K562 (cell line): ENCODE measurements at regions not wholly inside any gene's neighbourhood (a gene's known extent, or its start where the extent isn't known, plus 50 kb on each side); places are given as distances from the start of the nearest gene placed in this dataset.

ENCODE experiments used
- ATAC-seq: fragments of 200-7000 bp; cut with Tn5 transposase; 3 replicates; pipeline ENCODE4 v1.9.1; 2020; ENCODE audit warnings: moderate library complexity
- BruUV-seq: library from RNA; stranded (reverse); fragments of 400-500 nt; replicated peaks from 2 replicates; lab custom pipeline; 2021; lab: Mats Ljungman, UMichigan
- CTCF ChIA-PET: fragments of 300-600 bp; formaldehyde crosslinking; extraction: SDS; loops from one replicate; lab custom pipeline; 2021; ENCODE audit warnings: low intra/inter-chr PET ratio; lab: Yijun Ruan, JAX
- POLR2A ChIA-PET: fragments of 300-600, 350-650 bp; sonication (Branson Sonifier 250); formaldehyde crosslinking; extraction: SDS; loops from one replicate; lab custom pipeline; 2021; ENCODE audit warnings: antibody characterized with exemption, inconsistent platforms; lab: Yijun Ruan, JAX
- DNase-seq, 4 experiments: peaks; one replicate each; pipeline versions ENCODE4 v3.0.0 to v3.0.0-alpha.2; 2011 to 2018; ENCODE audit warnings: low spot score in 3 of 4, mixed read lengths in 3 of 4; ENCODE audit errors: extremely low read depth in 1 of 4
- FAIRE-seq: peaks from 2 replicates; lab custom pipeline; 2011; peaks lifted over from hg19 to GRCh38; lab: Jason Lieb, UNC
- H2AFZ ChIP-seq: 2 replicates; pipeline ENCODE4 v1.6.0; 2011; ENCODE audit warnings: low read depth, low read length, control low read depth, inconsistent platforms
- H3K27ac ChIP-seq: fragments of 200-600 bp; 3 replicates; pipeline ENCODE4 v1.8.0; 2011; ENCODE audit warnings: low read depth, mild to moderate bottlenecking, control low read depth, inconsistent platforms, low read length, moderate library complexity, mixed read lengths; ENCODE audit errors: extremely low read depth
- H3K27me3 ChIP-seq, 2 experiments: fragments of 300-600 bp in 1 of 2; 2 replicates in 1 of 2; 3 replicates in 1 of 2; pipeline versions ENCODE4 v1.6.0 to v1.8.0; 2011; ENCODE audit warnings: inconsistent platforms in 2 of 2, low read length in 2 of 2, mild to moderate bottlenecking in 1 of 2, mixed read lengths in 1 of 2, moderate library complexity in 1 of 2; ENCODE audit not compliant: control insufficient read depth in 2 of 2, insufficient read depth in 2 of 2
- H3K36me3 ChIP-seq: fragments of 300-600 bp; 3 replicates; pipeline ENCODE4 v1.8.0; 2011; ENCODE audit warnings: mild to moderate bottlenecking, low read length, inconsistent platforms; ENCODE audit not compliant: control insufficient read depth, insufficient read depth
- H3K4me1 ChIP-seq, 2 experiments: fragments of 200-600 bp in 1 of 2; replicated peaks in 1 of 2; 2 replicates in 1 of 2; 3 replicates in 1 of 2; pipeline versions ENCODE4 v1.5.1 to v1.8.0; 2011; ENCODE audit warnings: inconsistent platforms in 2 of 2, low read length in 2 of 2, mild to moderate bottlenecking in 1 of 2, mixed read lengths in 1 of 2, moderate library complexity in 1 of 2; ENCODE audit not compliant: control insufficient read depth in 2 of 2, insufficient read depth in 2 of 2
- H3K4me2 ChIP-seq: 2 replicates; pipeline ENCODE4 v1.6.1; 2011; ENCODE audit warnings: low read length, control low read depth, inconsistent platforms, mixed read lengths; ENCODE audit not compliant: insufficient read depth
- H3K4me3 ChIP-seq: fragments of 200-600 bp; sonication (generic), shearing (Covaris generic); 2 replicates; pipeline ENCODE4 v1.5.1; 2016; ENCODE audit warnings: control low read depth, inconsistent platforms
- H3K79me2 ChIP-seq: fragments of 200-600 bp; 3 replicates; pipeline ENCODE4 v1.8.0; 2011; ENCODE audit warnings: low read length, inconsistent platforms; ENCODE audit not compliant: control insufficient read depth, insufficient read depth
- H3K9ac ChIP-seq, 2 experiments: 2 replicates each; pipeline versions ENCODE4 v1.6.0 to v1.6.1; 2011; ENCODE audit warnings: low read depth in 2 of 2, low read length in 2 of 2, control low read depth in 1 of 2, inconsistent platforms in 1 of 2, mild to moderate bottlenecking in 1 of 2, mixed read lengths in 1 of 2; ENCODE audit not compliant: insufficient read depth in 1 of 2
- H3K9me1 ChIP-seq: one replicate; pipeline ENCODE4 v1.6.0; 2011; ENCODE audit warnings: inconsistent platforms, mild to moderate bottlenecking, low read length, moderate library complexity; ENCODE audit not compliant: control insufficient read depth, insufficient read depth
- H3K9me3 ChIP-seq: replicated peaks from 2 replicates; pipeline ENCODE4 v1.5.1; 2011; ENCODE audit warnings: low read depth, low read length, inconsistent platforms; ENCODE audit not compliant: control insufficient read depth, insufficient read depth
- H4K20me1 ChIP-seq: replicated peaks from 2 replicates; pipeline ENCODE4 v1.6.1; 2011; ENCODE audit warnings: low read length, inconsistent platforms, mixed read lengths; ENCODE audit not compliant: control insufficient read depth, insufficient read depth
- EP300 ChIP-seq: IDR thresholded peaks from 2 replicates; pipeline ENCODE4 v1.6.1; 2012; ENCODE audit warnings: low read length, improper control_type of control experiment
- FOXJ2 ChIP-seq: fragments of 200-800 bp; sonication (Bioruptor generic); IDR thresholded peaks from 2 replicates; pipeline ENCODE4 v1.6.1; 2016; ENCODE audit warnings: missing genetic modification characterization, missing compliant biosample characterization
- HDGF ChIP-seq: fragments of 450-650 bp; IDR thresholded peaks from 2 replicates; pipeline ENCODE4 v1.6.1; 2016
- NELFE ChIP-seq: IDR thresholded peaks from 2 replicates; pipeline ENCODE4 v1.6.1; 2011; ENCODE audit warnings: mild to moderate bottlenecking; ENCODE audit not compliant: insufficient read depth, insufficient read length
- NFIC ChIP-seq: fragments of 450-650 bp; IDR thresholded peaks from 2 replicates; pipeline ENCODE4 v1.6.1; 2017; ENCODE audit warnings: mild to moderate bottlenecking, inconsistent platforms
- NFYB ChIP-seq: IDR thresholded peaks from 2 replicates; pipeline ENCODE4 v1.6.1; 2011; ENCODE audit warnings: mild to moderate bottlenecking, moderate library complexity; ENCODE audit not compliant: insufficient read length; ENCODE audit errors: extremely low read depth
- PCBP2 ChIP-seq: fragments of 200-400 bp; formaldehyde crosslinking; IDR thresholded peaks from 2 replicates; pipeline ENCODE4 v1.6.1; 2018; ENCODE audit warnings: low read length, low read depth, mild to moderate bottlenecking, moderate library complexity; ENCODE audit not compliant: poor library complexity, severe bottlenecking
- SNIP1 ChIP-seq: fragments of 450-650 bp; IDR thresholded peaks from 2 replicates; pipeline ENCODE4 v1.7.1; 2017; ENCODE audit warnings: low read depth, mild to moderate bottlenecking
- SOX6 ChIP-seq: fragments of 450-650 bp; IDR thresholded peaks from 2 replicates; pipeline ENCODE4 v1.6.1; 2014; ENCODE audit warnings: mild to moderate bottlenecking
- TARDBP ChIP-seq: fragments of 450-650 bp; IDR thresholded peaks from 2 replicates; pipeline ENCODE4 v1.6.1; 2016
- ZBTB5 ChIP-seq: fragments of 450-650 bp; IDR thresholded peaks from 2 replicates; pipeline ENCODE4 v1.6.1; 2017; ENCODE audit warnings: antibody characterized with exemption
- ZC3H8 ChIP-seq: fragments of 450-650 bp; IDR thresholded peaks from 2 replicates; pipeline ENCODE4 v1.6.1; 2017
- ZFP36 ChIP-seq: fragments of 150-350 bp; IDR thresholded peaks from 2 replicates; pipeline ENCODE4 v1.6.1; 2018; ENCODE audit warnings: low read length, low read depth; ENCODE audit not compliant: partially characterized antibody
- ZNF140 ChIP-seq: fragments of 250-450 bp; sonication (Bioruptor Pico); IDR thresholded peaks from 2 replicates; pipeline ENCODE4 v1.8.0; 2021; ENCODE audit warnings: moderate library complexity, mild to moderate bottlenecking, inconsistent platforms
- ZNF282 ChIP-seq: sonication (generic); formaldehyde crosslinking; IDR thresholded peaks from 2 replicates; pipeline ENCODE4 v1.8.1; 2023; ENCODE audit warnings: missing genetic modification reagents
- ZNF668 ChIP-seq: fragments of 250-450 bp; sonication (Bioruptor Pico); IDR thresholded peaks from 2 replicates; pipeline ENCODE4 v1.8.0; 2022; ENCODE audit warnings: mild to moderate bottlenecking, inconsistent platforms
- WGBS: fragments of 100-300 bp; shearing (Covaris generic); methylation state at CpG from one replicate; pipeline ENCODE4 v1.1.6; 2016; ENCODE audit warnings: low coverage, mixed read lengths; ENCODE audit not compliant: insufficient coverage; ENCODE audit errors: missing lambda C conversion rate; 5-methylcytosine and 5-hydroxymethylcytosine counted together
- in situ Hi-C: fragments of 300-500 bp; cut with MboI; formaldehyde crosslinking; loops from 4 replicates; pipeline ENCODE4 v1.15.0; 2018; ENCODE audit warnings: inconsistent platforms, mixed read lengths
- intact Hi-C: fragments of 100-400 bp; cut with micrococcal nuclease; formaldehyde crosslinking; loops from 2 replicates; pipeline ENCODE4 v1.14.2; 2022

GRCh38 chr15:31740203-31740602 is 290.1 kb upstream of the CHRNA7 start:
- no peak overlapping the region for H3K4me3 ChIP-seq

More at GRCh38 chr15:31740203-31740602, 290.1 kb upstream of the CHRNA7 start:
- Histone ChIP-seq H4K20me1 (no peaks in the 10 kb centered on the region), H3K27me3 (no peaks in the 10 kb centered on the region), H3K9me3 (no peaks in the 10 kb centered on the region), H3K4me1 (no peaks in the 10 kb centered on the region), H3K4me2 (no peak overlapping the region), H3K27ac (no peak overlapping the region), H3K9ac (no peak overlapping the region), H3K79me2 (no peaks in the 10 kb centered on the region), H2AFZ (no peak overlapping the region), H3K9me1 (no peaks in the 10 kb centered on the region), H3K36me3 (no peaks in the 10 kb centered on the region)
- BruUV-seq = no TSS peak
- FAIRE-seq (no peak), ATAC-seq (no peak), DNase-seq (no peak)
- ChIA-PET CTCF (no interaction called here), POLR2A (no interaction called here)
- in situ Hi-C loops = no loop called here
- WGBS = 2% methylated on average over 8 of the region's 9 CpGs
- TF ChIP-seq ZNF140 (no peak), PCBP2 (no peak), HDGF (no peak), EP300 (no peak), ZC3H8 (no peak), ZNF282 (CRISPR knock-in tag) (no peak), TARDBP (no peak), ZFP36 (no peak), NELFE (no peak), ZNF668 (CRISPR knock-in tag) (no peak), NFYB (no peak), NFIC (no peak), FOXJ2 (tag) (no peak), ZBTB5 (no peak), SNIP1 (no peak), SOX6 (no peak)
- intact Hi-C loops = no loop called here
